ENCODE measurements at regions not wholly inside any gene's neighbourhood (a gene's known extent, or its start where the extent isn't known, plus 50 kb on each side); places are given as distances from the start of the nearest gene placed in this dataset.
A peak's percentile ranks its signal among the peaks of the same experiment; 100 is the strongest.
"Not testable (repeated sequence)": the region's sequence is repeated elsewhere in the genome, so short reads cannot be mapped to it uniquely, and the experiment has no call there.

DNA sequence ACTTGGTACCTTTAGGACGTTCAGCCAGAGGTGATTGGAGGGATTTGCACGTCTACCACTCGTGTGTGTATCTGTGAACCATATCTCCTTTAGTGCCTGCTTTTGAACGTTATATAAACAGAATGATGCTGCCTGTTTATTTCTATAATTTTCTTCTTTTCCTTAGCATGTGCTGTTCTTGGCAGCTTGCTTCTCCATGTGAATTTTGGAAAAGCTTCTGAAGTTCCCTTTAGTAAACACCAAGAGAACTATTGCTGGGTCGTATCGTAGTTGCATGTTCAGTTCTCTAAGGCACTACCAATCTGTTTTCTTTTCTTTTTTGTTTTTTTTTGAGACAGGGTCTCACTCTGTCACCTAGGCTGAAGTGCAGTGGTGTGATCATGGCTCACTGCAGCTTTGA is 73.8 kb upstream of the FANCC start:
- not testable (repeated sequence) for H3K4me3 ChIP-seq (ENCODE audit: low read length); DNase-seq (ENCODE audit: low read depth)

DNA sequence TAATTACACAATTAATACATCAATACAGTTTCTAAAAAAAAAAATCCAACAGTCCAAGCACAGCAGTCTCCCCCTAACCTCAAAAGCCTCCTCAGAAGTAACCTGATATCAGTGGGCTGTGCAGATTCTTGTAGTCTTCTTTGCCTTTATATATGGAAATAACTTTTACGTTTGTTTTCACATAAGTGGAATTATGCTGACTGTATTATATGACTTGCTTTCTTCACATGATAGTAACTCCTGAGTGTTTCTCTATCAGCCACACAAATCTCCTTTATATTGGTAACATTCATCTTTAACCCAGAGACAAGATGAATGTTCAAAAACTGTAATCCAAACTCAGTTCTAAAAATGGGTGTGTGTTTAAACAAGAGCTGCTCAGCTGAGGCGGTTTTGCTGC is 71.9 kb upstream of the FANCC start:
- DNase-seq (ENCODE audit: low read depth) = no peak
- no peak overlapping the region for H3K4me3 ChIP-seq (ENCODE audit: low read length)
- TF ChIP-seq, protein P1, sequence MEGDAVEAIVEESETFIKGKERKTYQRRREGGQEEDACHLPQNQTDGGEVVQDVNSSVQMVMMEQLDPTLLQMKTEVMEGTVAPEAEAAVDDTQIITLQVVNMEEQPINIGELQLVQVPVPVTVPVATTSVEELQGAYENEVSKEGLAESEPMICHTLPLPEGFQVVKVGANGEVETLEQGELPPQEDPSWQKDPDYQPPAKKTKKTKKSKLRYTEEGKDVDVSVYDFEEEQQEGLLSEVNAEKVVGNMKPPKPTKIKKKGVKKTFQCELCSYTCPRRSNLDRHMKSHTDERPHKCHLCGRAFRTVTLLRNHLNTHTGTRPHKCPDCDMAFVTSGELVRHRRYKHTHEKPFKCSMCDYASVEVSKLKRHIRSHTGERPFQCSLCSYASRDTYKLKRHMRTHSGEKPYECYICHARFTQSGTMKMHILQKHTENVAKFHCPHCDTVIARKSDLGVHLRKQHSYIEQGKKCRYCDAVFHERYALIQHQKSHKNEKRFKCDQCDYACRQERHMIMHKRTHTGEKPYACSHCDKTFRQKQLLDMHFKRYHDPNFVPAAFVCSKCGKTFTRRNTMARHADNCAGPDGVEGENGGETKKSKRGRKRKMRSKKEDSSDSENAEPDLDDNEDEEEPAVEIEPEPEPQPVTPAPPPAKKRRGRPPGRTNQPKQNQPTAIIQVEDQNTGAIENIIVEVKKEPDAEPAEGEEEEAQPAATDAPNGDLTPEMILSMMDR (conservative IDR thresholded peaks at IDR 0.05; ENCODE audit: low read depth, low read length) = no peak

DNA sequence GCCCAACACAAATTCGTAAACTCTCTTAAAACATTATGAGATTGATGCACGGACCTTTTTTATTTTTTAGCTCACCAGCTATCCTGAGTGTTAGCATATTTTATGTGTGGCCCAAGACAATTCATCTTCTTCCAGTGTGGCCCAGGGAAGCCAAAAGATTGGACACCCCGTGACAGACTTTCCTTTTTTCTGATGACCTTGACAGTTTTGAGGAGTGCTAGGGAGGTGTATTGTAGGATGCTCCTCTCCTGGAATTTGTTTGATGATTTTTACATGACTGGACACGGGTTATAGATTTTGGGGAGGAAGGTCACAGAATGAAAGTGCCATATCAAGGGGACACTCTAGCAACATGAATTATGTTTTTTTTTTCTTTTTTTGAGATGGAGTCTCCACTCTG is 69.3 kb upstream of the FANCC start:
- TF ChIP-seq, protein P1 (conservative IDR thresholded peaks at IDR 0.05; ENCODE audit: low read depth, low read length) = no peak
- no peak for DNase-seq (ENCODE audit: low read depth)

DNA sequence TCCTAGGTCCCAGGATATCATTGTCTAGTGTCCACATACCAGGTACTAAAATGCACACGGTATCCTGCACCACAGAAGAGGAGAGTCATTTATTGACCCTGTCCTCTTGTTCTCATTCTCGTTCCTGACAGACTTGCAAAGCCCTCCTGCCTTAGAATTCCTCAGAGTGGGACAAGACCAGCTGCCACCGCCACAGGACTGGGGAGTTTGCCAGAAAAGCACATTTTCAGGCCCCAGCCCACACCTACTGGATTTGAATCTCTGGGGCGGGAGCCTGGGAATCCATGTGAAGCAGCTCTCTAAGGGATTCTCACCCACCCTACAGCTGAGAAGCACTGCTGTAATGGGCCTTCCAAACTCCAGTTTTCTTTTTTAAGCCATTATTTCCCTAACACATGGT is 68.0 kb upstream of the FANCC start:
- DNase-seq (ENCODE audit: low read depth) = no peak
- TF ChIP-seq, protein P1 (conservative IDR thresholded peaks at IDR 0.05; ENCODE audit: low read depth, low read length) = no peak
- no peak overlapping the region for H3K4me3 ChIP-seq (ENCODE audit: low read length)

More for the DNA sequence above, 69.3 kb upstream of the FANCC start:
- H3K4me3 ChIP-seq (ENCODE audit: low read length) = no peak overlapping the region

DNA sequence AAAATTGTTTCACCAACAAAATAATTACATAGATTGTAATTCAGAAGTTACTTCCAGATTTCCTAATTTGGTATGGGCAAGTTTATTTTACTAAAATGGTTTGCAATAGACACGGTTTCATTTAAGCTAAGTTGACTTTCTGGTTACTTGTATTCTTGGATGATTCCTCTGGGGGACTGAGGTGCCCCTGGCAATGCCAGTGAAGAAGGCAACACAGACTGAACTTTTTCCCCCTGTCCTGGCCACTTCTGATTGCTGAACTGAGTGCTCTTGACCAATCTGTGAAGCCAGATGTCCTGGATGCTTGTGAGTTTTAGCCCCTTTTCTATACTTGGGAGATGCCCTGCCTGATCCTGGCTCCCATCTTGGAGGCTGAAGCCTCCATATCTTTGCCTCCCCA is 66.3 kb upstream of the FANCC start:
- TF ChIP-seq, protein P1 (conservative IDR thresholded peaks at IDR 0.05; ENCODE audit: low read depth, low read length) = no peak
- H3K4me3 ChIP-seq (ENCODE audit: low read length) = no peak overlapping the region
- no peak for DNase-seq (ENCODE audit: low read depth)

DNA sequence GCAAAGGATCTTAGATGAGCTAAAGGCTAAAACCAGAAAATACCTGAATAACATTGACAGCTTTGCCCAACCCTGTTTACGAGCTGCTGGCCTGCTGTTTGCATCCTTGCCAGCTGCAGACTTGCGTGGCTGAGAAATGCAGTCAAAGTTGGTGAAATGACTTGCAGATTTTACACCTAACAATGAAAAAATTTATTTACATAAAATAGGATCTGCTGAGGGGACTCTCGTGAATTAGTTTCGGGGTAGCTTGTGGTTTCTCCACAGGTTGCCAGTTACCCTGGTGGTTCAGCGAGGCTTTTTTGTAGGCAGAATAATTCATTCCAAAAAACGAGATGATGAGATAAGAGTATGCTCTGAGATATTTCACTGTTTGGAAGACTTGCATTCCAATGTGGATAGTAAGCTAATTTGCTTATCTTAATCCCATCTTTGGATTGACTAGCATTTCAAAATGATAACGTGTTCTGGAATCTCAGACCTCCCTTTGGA is 65.7 kb upstream of the FANCC start:
- H3K4me3 ChIP-seq (ENCODE audit: low read length) = no peak overlapping the region
- TF ChIP-seq, protein P1 (conservative IDR thresholded peaks at IDR 0.05; ENCODE audit: low read depth, low read length) = no peak
- peak; percentile 58 for DNase-seq (ENCODE audit: low read depth)

DNA sequence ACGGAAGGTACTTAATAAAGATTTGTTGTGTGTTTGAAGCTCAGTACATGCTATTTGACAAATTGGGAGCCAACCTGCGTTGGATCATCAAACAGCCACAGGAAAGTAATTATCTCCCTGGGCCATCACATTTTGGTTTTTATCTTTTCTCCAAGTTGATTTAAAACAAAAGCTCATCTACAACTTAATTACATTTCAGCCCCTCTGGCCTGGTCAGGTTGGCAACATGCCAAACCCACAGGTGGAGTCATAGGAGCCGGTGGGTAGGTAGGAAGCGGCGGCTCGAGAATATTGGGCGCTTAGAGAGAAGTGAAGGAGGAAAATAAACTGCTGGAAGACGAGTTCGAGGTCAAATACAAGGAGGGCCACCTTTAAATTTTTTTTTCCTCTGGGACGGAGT is 64.9 kb upstream of the FANCC start:
- no peak for DNase-seq (ENCODE audit: low read depth)
- no peak overlapping the region for H3K4me3 ChIP-seq (ENCODE audit: low read length)

More for the DNA sequence above, 64.9 kb upstream of the FANCC start:
- TF ChIP-seq, protein P1 (conservative IDR thresholded peaks at IDR 0.05; ENCODE audit: low read depth, low read length) = no peak

Measured in retinal pigment epithelial cell (primary cell).